A673 (cell line): ENCODE measurements at regions not wholly inside any gene's neighbourhood (a gene's known extent, or its start where the extent isn't known, plus 50 kb on each side); places are given as distances from the start of the nearest gene placed in this dataset.

Source experiments
- BruUV-seq: library from RNA; stranded (reverse); fragments of 400-500 nt; replicated peaks from 2 replicates; lab custom pipeline; 2021; lab: Mats Ljungman, UMichigan
- CTCF ChIA-PET: fragments of 300-600 bp; sonication (Branson Sonifier 250); formaldehyde crosslinking; loops from one replicate; lab custom pipeline; 2022; ENCODE audit warnings: antibody characterized with exemption; lab: Charles Lee
- POLR2A ChIA-PET: fragments of 300-600 bp; sonication (Branson Sonifier 250); formaldehyde crosslinking; loops from one replicate; lab custom pipeline; 2022; ENCODE audit warnings: antibody characterized with exemption; ENCODE audit not compliant: low non-redundant PET; lab: Charles Lee
- DNase-seq: peaks from one replicate; pipeline ENCODE4 v3.0.0-alpha.2; 2015; ENCODE audit warnings: low spot score
- H3K27ac ChIP-seq: fragments of 200-600 bp; sonication (generic); 2 replicates; pipeline ENCODE4 v1.5.1; 2016; ENCODE audit warnings: mixed run types, low read depth, mild to moderate bottlenecking, mixed read lengths, antibody characterized with exemption, low read length; ENCODE audit not compliant: poor library complexity, severe bottlenecking
- H3K27me3 ChIP-seq: fragments of 200-600 bp; sonication (generic); replicated peaks from 2 replicates; pipeline ENCODE4 v1.6.1; 2017; ENCODE audit warnings: mixed run types, low read depth, mild to moderate bottlenecking, mixed read lengths, antibody characterized with exemption, low read length; ENCODE audit not compliant: insufficient read depth, poor library complexity
- H3K36me3 ChIP-seq: fragments of 200-600 bp; sonication (generic); 2 replicates; pipeline ENCODE4 v1.6.1; 2016; ENCODE audit warnings: mixed run types, mild to moderate bottlenecking, mixed read lengths, antibody characterized with exemption, low read length; ENCODE audit not compliant: insufficient read depth, poor library complexity, severe bottlenecking
- H3K4me1 ChIP-seq: fragments of 200-600 bp; sonication (generic); 2 replicates; pipeline ENCODE4 v1.6.1; 2017; ENCODE audit warnings: mixed run types, mild to moderate bottlenecking, mixed read lengths, antibody characterized with exemption, low read length; ENCODE audit not compliant: insufficient read depth, poor library complexity, severe bottlenecking
- H3K4me3 ChIP-seq: fragments of 200-600 bp; sonication (generic); 2 replicates; pipeline ENCODE4 v1.5.1; 2016; ENCODE audit warnings: low read depth, mixed run types, mild to moderate bottlenecking, mixed read lengths, low read length; ENCODE audit not compliant: poor library complexity, severe bottlenecking
- H3K9me3 ChIP-seq: fragments of 200-600 bp; sonication (generic); 2 replicates; pipeline ENCODE4 v1.6.1; 2016; ENCODE audit warnings: mixed run types, low read depth, mild to moderate bottlenecking, mixed read lengths, antibody characterized with exemption, low read length; ENCODE audit not compliant: poor library complexity, severe bottlenecking
- EZH2 ChIP-seq: fragments of 200-600 bp; sonication (generic); IDR thresholded peaks from 2 replicates; pipeline ENCODE4 v1.6.1; 2017; ENCODE audit warnings: borderline replicate concordance, low read depth, mild to moderate bottlenecking, mixed read lengths, antibody characterized with exemption, low read length; ENCODE audit not compliant: poor library complexity, severe bottlenecking
- intact Hi-C: fragments of 100-400 bp; cut with micrococcal nuclease; formaldehyde crosslinking; loops from one replicate; pipeline ENCODE4 v1.10.0; 2022; ENCODE audit not compliant: unreplicated experiment
- TF ChIP-seq, protein P1 (sequence below): fragments of 300-800, 200-600 bp; sonication (generic); conservative IDR thresholded peaks from 2 replicates; pipeline ENCODE4 v1.5.1; 2017; ENCODE audit warnings: low read depth, mild to moderate bottlenecking, antibody characterized with exemption, low read length, moderate library complexity, mixed read lengths

DNA sequence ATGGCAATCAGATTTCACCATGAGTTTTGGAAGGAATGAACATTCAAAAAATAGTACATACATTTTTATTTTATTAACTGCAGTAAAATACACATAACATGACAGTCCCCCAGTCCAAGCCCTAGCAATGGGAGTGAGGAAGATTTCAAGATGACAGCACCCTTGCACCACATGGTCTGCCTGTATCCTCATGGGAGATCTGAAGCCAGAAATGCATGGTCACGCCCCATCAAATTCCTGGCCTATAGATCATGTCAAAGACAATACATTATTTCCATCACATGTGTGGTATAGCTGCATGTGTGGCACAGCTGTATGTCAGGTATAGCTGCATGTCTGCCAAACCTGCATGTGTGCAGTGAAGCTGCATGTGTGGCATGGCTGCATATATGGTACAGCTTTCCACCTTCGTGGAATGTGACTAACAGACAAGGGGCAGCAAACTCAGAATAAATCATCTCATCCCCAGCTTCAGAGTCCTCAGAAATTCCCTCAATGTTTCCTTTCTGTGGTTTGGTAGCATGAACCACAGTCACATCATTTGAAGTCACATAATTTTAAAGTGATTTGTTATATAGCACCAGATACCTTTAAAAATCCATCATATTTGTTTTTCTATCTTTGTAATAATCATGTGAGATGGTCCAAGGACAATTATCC, 518.2 kb upstream of the SOX11 start:
- Histone ChIP-seq H3K4me3 (no peak overlapping the region), H3K27ac (no peak overlapping the region), H3K27me3 (no peaks in the 10 kb centered on the region), H3K4me1 (no peaks in the 10 kb centered on the region), H3K36me3 (no peaks in the 10 kb centered on the region), H3K9me3 (no peaks in the 10 kb centered on the region)
- CTCF ChIA-PET = no interaction called here
- intact Hi-C loops = no loop called here
- TF ChIP-seq, protein P1, sequence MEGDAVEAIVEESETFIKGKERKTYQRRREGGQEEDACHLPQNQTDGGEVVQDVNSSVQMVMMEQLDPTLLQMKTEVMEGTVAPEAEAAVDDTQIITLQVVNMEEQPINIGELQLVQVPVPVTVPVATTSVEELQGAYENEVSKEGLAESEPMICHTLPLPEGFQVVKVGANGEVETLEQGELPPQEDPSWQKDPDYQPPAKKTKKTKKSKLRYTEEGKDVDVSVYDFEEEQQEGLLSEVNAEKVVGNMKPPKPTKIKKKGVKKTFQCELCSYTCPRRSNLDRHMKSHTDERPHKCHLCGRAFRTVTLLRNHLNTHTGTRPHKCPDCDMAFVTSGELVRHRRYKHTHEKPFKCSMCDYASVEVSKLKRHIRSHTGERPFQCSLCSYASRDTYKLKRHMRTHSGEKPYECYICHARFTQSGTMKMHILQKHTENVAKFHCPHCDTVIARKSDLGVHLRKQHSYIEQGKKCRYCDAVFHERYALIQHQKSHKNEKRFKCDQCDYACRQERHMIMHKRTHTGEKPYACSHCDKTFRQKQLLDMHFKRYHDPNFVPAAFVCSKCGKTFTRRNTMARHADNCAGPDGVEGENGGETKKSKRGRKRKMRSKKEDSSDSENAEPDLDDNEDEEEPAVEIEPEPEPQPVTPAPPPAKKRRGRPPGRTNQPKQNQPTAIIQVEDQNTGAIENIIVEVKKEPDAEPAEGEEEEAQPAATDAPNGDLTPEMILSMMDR = no peak
- no peak for TF ChIP-seq EZH2
- DNase-seq = no peak
- no TSS peak for BruUV-seq
- POLR2A ChIA-PET = no interaction called here

DNA sequence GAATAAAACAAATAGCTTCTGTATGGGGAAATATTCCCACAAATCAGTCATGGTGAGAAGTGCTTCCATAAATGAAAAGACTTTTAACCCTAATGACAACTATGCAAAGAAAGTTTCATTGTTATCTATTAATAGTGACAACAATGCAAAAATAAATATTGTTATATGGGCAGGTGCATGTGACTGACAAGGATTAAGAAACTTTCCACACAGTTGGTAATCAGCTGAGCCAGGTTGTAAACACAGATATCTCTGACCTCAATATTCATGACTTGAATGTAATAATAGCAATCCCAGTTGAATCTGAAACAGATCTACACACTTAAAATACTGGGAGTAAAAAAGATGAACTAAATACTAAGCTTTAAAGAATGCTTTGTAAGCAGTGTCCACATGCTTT, 517.0 kb upstream of the SOX11 start:
- Histone ChIP-seq H3K4me3 (no peak overlapping the region), H3K27me3 (no peaks in the 10 kb centered on the region), H3K36me3 (no peaks in the 10 kb centered on the region), H3K27ac (no peak overlapping the region), H3K4me1 (no peaks in the 10 kb centered on the region), H3K9me3 (no peaks in the 10 kb centered on the region)
- no peak for TF ChIP-seq EZH2
- TF ChIP-seq, protein P1 = no peak
- no peak for DNase-seq
- no TSS peak for BruUV-seq
- intact Hi-C loops = no loop called here
- ChIA-PET CTCF (no interaction called here), POLR2A (no interaction called here)

DNA sequence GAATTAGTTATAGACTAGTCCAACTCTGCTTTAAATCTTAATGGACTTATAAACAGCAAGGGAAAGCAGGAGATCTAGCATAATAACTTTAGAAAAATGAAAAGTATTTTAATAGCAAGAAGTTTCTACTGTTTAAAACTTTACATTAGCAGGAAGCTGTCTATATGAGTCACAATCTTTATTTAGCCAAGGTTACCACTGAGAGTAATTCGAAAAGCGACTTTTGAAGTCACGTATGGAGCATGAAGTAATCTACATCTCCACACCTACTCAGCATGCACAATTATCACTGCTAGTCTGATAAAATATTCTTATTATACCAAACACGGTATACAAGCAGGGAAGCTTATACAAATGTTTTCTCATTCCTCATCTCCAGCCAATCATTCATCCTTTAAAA, 515.4 kb upstream of the SOX11 start:
- TF ChIP-seq, protein P1 = no peak
- TF ChIP-seq EZH2 = no peak
- no peak overlapping the region for H3K27ac ChIP-seq
- ChIA-PET POLR2A (no interaction called here), CTCF (no interaction called here)
- H3K4me3 ChIP-seq = no peak overlapping the region
- H3K9me3 ChIP-seq = no peaks in the 10 kb centered on the region
- H3K36me3 ChIP-seq = no peaks in the 10 kb centered on the region
- DNase-seq = peak; percentile 13
- intact Hi-C loops = no loop called here
- BruUV-seq = no TSS peak
- H3K27me3 ChIP-seq = no peaks in the 10 kb centered on the region
- H3K4me1 ChIP-seq = no peaks in the 10 kb centered on the region
